ENCODE measurements at regions not wholly inside any gene's neighbourhood (a gene's known extent, or its start where the extent isn't known, plus 50 kb on each side); places are given as distances from the start of the nearest gene placed in this dataset.

GRCh38 chr7:155138204-155138603 is 68.1 kb downstream of the HTR5A start:
- no peak for DNase-seq

- DNase-seq, result no peak
Measured at GRCh38 chr7:155141562-155141961, 71.4 kb downstream of the HTR5A start.

- no peak for DNase-seq
Measured at GRCh38 chr7:155143381-155143780, 73.3 kb downstream of the HTR5A start.

- no peak for DNase-seq
Measured at GRCh38 chr7:155144371-155144770, 74.2 kb downstream of the HTR5A start.

- DNase-seq, result no peak
Measured at GRCh38 chr7:155145477-155146255, 75.5 kb downstream of the HTR5A start.

- DNase-seq, result no peak
Measured at GRCh38 chr7:155147172-155147571, 77.0 kb downstream of the HTR5A start.

GRCh38 chr7:155147624-155148023 is 77.5 kb downstream of the HTR5A start:
- no peak for DNase-seq

GRCh38 chr7:155153676-155154075 is 83.6 kb downstream of the HTR5A start:
- DNase-seq, result no peak

GRCh38 chr7:155154586-155154985 is 84.5 kb downstream of the HTR5A start:
- no peak for DNase-seq

GRCh38 chr7:155161690-155162089 is 91.6 kb downstream of the HTR5A start:
- no peak for DNase-seq

- no peak for DNase-seq
Measured at GRCh38 chr7:155162422-155162821, 92.3 kb downstream of the HTR5A start.

- no peak for DNase-seq
Measured at GRCh38 chr7:155163696-155164095, 93.6 kb downstream of the HTR5A start.

GRCh38 chr7:155164316-155164715 is 94.2 kb downstream of the HTR5A start:
- no peak for DNase-seq

- no peak for DNase-seq
Measured at GRCh38 chr7:155166108-155166507, 96.0 kb downstream of the HTR5A start.

- no peak for DNase-seq
Measured at GRCh38 chr7:155166673-155167370, 96.7 kb downstream of the HTR5A start.

GRCh38 chr7:155167706-155168365 is 97.7 kb downstream of the HTR5A start:
- no peak for DNase-seq

GRCh38 chr7:155168597-155169480 is 98.7 kb downstream of the HTR5A start:
- DNase-seq, result no peak

- DNase-seq, result no peak
Measured at GRCh38 chr7:155169498-155170065, 99.5 kb downstream of the HTR5A start.

- DNase-seq, result no peak
Measured at GRCh38 chr7:155170331-155170730, 100.2 kb downstream of the HTR5A start.

GRCh38 chr7:155172141-155172540 is 102.0 kb downstream of the HTR5A start:
- DNase-seq, result no peak

- DNase-seq, result no peak
Measured at GRCh38 chr7:155173905-155174304, 103.8 kb downstream of the HTR5A start.

GRCh38 chr7:155178096-155178495 is 108.0 kb downstream of the HTR5A start:
- no peak for DNase-seq

GRCh38 chr7:155181768-155182167 is 111.6 kb downstream of the HTR5A start:
- no peak for DNase-seq
